ENCODE measurements at regions not wholly inside any gene's neighbourhood (a gene's known extent, or its start where the extent isn't known, plus 50 kb on each side); places are given as distances from the start of the nearest gene placed in this dataset.

GRCh38 chr6:112431803-112432202 lies 84.7 kb downstream of the RFPL4B start:
- H3K27ac ChIP-seq, result no peak overlapping the region
- no peak overlapping the region for H3K4me3 ChIP-seq
- no peak for TF ChIP-seq POLR2AphosphoS5 (IDR thresholded peaks at IDR 0.05)
- TF ChIP-seq CTCF (IDR thresholded peaks at IDR 0.05), result no peak
- no peak for TF ChIP-seq EP300 (IDR thresholded peaks at IDR 0.05)
- ATAC-seq (ENCODE audit: low FRiP score in 2 of 2) (no peak), DNase-seq (no peak)
- no peaks in the 10 kb centered on the region for H3K36me3 ChIP-seq
- no peaks in the 10 kb centered on the region for H3K27me3 ChIP-seq
- no peaks in the 10 kb centered on the region for H3K4me1 ChIP-seq
- H3K9me3 ChIP-seq, result no peaks in the 10 kb centered on the region
- 81 to 83% methylated on average over 2 of the region's 2 CpGs for WGBS, 2 donors

- Histone ChIP-seq H3K4me3 (no peak overlapping the region), H3K9me3 (no peaks in the 10 kb centered on the region), H3K27me3 (no peaks in the 10 kb centered on the region), H3K36me3 (no peaks in the 10 kb centered on the region), H3K27ac (no peak overlapping the region), H3K4me1 (no peaks in the 10 kb centered on the region)
- DNase-seq (no peak), ATAC-seq (ENCODE audit: low FRiP score in 2 of 2) (no peak)
- TF ChIP-seq POLR2A (IDR thresholded peaks at IDR 0.05), result no peak
These were observed 85.7 kb downstream of the RFPL4B start for GRCh38 chr6:112432853-112433252.

GRCh38 chr6:112433457-112433856 lies 86.3 kb downstream of the RFPL4B start:
- no peak for TF ChIP-seq POLR2A (IDR thresholded peaks at IDR 0.05)
- TF ChIP-seq POLR2AphosphoS5 (IDR thresholded peaks at IDR 0.05), result no peak
- TF ChIP-seq EP300 (IDR thresholded peaks at IDR 0.05), result no peak
- TF ChIP-seq CTCF (IDR thresholded peaks at IDR 0.05), result no peak
- 75 to 89% methylated on average over 1 of the region's 1 CpG for WGBS, 2 donors
- no peak overlapping the region for H3K27ac ChIP-seq
- no peaks in the 10 kb centered on the region for H3K4me1 ChIP-seq
- ATAC-seq (ENCODE audit: low FRiP score in 2 of 2) (no peak), DNase-seq (no peak)
- no peaks in the 10 kb centered on the region for H3K9me3 ChIP-seq
- no peak overlapping the region for H3K4me3 ChIP-seq
- H3K36me3 ChIP-seq, result no peaks in the 10 kb centered on the region
- no peaks in the 10 kb centered on the region for H3K27me3 ChIP-seq

- TF ChIP-seq POLR2A (IDR thresholded peaks at IDR 0.05) (no peak), EP300 (IDR thresholded peaks at IDR 0.05) (no peak), CTCF (IDR thresholded peaks at IDR 0.05) (no peak), POLR2AphosphoS5 (IDR thresholded peaks at IDR 0.05) (no peak)
- Histone ChIP-seq H3K36me3 (no peaks in the 10 kb centered on the region), H3K9me3 (no peaks in the 10 kb centered on the region), H3K4me3 (no peak overlapping the region), H3K4me1 (no peaks in the 10 kb centered on the region), H3K27ac (no peak overlapping the region), H3K27me3 (no peaks in the 10 kb centered on the region)
- WGBS, 2 donors, result 88 to 96% methylated on average over 2 of the region's 2 CpGs
- ATAC-seq (ENCODE audit: low FRiP score in 2 of 2), result no peak
- DNase-seq, result no peak
These were observed 87.8 kb downstream of the RFPL4B start for GRCh38 chr6:112434896-112435435.

- Histone ChIP-seq H3K9me3 (no peaks in the 10 kb centered on the region), H3K27ac (no peak overlapping the region), H3K4me3 (no peak overlapping the region), H3K4me1 (no peaks in the 10 kb centered on the region), H3K36me3 (no peaks in the 10 kb centered on the region), H3K27me3 (no peaks in the 10 kb centered on the region)
- DNase-seq (no peak), ATAC-seq (ENCODE audit: low FRiP score in 2 of 2) (no peak)
- no peak for TF ChIP-seq CTCF (IDR thresholded peaks at IDR 0.05)
- no peak for TF ChIP-seq EP300 (IDR thresholded peaks at IDR 0.05)
- TF ChIP-seq POLR2AphosphoS5 (IDR thresholded peaks at IDR 0.05), result no peak
- TF ChIP-seq POLR2A (IDR thresholded peaks at IDR 0.05), result no peak
- WGBS, 2 donors, result 55 to 71% methylated on average over 1 of the region's 1 CpG
These were observed 89.9 kb downstream of the RFPL4B start for GRCh38 chr6:112437058-112437457.
